ENCODE measurements at regions not wholly inside any gene's neighbourhood (a gene's known extent, or its start where the extent isn't known, plus 50 kb on each side); places are given as distances from the start of the nearest gene placed in this dataset.

DNA sequence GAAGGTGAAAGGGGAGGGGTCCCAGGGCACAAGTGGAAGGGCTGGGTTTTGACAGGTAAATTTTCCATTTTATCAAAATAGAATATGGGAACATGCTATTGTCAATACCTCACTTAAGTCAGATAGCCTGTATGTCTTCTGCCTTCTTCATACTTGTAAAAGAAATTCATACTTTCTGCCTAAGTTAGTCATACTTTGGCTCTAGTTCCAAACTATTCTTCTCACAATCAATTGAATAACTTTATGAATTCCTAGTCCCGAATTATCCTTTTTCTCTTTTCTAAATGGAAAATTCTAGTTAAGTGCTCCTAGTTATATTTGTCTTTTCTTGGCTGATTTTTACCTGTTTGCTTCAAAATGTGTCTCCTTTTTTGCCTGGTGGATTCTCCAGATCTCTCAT is 271.4 kb downstream of the CSNK1G3 start:
- Histone ChIP-seq H3K9me3 (peaks cover 0 to 1% (median 0%) of the 10 kb centered on the region in 12 donors), H3K27ac (no peak overlapping the region), H3K27me3 (no peaks in the 10 kb centered on the region), H3K4me1 (peaks cover 0 to 13% (median 0%) of the 10 kb centered on the region in 12 donors), H3K4me3 (no peak overlapping the region), H3K36me3 (no peaks in the 10 kb centered on the region)
- intact Hi-C loops (cut with DNase I), result no loop called here
- 74 to 86% (median 81%) methylated on average over 1 of the region's 1 CpG for WGBS, 4 donors
- DNase-seq (no peak), ATAC-seq (no peak)
- TF ChIP-seq, protein P1, sequence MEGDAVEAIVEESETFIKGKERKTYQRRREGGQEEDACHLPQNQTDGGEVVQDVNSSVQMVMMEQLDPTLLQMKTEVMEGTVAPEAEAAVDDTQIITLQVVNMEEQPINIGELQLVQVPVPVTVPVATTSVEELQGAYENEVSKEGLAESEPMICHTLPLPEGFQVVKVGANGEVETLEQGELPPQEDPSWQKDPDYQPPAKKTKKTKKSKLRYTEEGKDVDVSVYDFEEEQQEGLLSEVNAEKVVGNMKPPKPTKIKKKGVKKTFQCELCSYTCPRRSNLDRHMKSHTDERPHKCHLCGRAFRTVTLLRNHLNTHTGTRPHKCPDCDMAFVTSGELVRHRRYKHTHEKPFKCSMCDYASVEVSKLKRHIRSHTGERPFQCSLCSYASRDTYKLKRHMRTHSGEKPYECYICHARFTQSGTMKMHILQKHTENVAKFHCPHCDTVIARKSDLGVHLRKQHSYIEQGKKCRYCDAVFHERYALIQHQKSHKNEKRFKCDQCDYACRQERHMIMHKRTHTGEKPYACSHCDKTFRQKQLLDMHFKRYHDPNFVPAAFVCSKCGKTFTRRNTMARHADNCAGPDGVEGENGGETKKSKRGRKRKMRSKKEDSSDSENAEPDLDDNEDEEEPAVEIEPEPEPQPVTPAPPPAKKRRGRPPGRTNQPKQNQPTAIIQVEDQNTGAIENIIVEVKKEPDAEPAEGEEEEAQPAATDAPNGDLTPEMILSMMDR (IDR thresholded peaks at IDR 0.05), result no peak
- TF ChIP-seq POLR2A (IDR thresholded peaks at IDR 0.05), result no peak

DNA sequence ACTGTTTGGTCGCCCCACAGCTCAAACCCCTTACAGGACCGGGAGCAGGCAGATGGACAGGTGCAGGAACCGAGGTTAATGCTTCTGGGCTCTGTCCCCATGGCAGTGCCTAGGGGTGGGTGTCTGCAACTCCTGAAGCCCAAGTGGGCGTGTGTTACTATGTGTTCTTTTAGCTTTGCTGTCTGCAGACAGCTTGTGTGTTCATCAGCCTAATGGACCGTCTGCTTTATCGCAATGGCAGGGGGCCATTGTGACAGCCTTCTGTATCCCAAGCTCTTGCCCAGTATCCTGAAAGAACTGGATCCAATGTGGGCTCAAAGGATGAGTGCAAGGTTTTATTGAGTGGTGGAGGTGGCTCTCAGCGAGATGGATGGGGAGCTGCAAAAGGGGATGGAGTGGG is 266.7 kb downstream of the CSNK1G3 start:
- no peaks in the 10 kb centered on the region for H3K36me3 ChIP-seq
- ATAC-seq (no peak), DNase-seq (no peak)
- no peak overlapping the region for H3K27ac ChIP-seq
- H3K4me1 ChIP-seq, result no peaks in the 10 kb centered on the region
- H3K27me3 ChIP-seq, result no peaks in the 10 kb centered on the region
- TF ChIP-seq, protein P1 (IDR thresholded peaks at IDR 0.05), result no peak
- TF ChIP-seq POLR2A (IDR thresholded peaks at IDR 0.05), result no peak
- intact Hi-C loops (cut with DNase I), result no loop called here
- no peaks in the 10 kb centered on the region for H3K9me3 ChIP-seq
- WGBS, 4 donors, result 91 to 99% (median 96%) methylated on average over 6 to 7 of the region's 7 CpGs
- H3K4me3 ChIP-seq, result no peak overlapping the region

DNA sequence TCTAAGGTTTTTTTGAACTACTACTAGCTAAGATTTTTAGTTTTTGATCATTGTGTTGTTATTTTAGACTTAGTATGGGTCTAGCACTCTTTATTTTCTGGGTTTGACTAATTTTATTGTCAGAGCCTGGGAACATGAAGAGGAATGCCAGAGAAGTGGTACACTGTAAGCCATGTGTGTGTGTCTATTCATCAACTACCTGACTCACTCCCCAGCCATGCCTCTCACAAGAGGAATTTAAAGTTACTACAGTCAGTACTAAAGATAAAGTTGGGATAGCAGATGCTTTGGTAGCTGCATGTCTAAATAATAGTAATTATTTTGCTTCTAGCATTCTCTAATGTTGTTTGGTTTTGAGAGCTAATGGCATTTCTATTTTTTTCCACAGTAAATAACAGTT is 264.8 kb downstream of the CSNK1G3 start:
- ATAC-seq (no peak), DNase-seq (no peak)

DNA sequence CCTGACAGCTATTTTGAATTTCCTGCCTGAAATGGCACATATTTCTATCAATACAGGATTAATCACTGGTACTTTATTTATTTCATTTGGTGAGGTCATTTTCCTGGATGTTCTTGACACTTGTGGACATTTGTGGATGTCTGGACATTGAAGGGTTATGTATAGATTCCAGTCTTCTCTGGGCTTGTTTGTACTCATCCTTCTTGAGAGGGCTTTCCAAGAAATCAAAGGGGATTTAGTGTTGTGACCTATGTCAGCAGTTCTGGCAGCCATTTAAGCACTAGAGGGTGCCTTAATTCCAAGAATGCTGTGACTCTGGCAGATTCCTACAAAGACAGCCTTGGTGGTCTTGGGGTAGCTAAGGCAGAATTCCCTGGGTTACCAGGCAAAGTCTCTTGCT is 259.7 kb downstream of the CSNK1G3 start:
- H3K4me3 ChIP-seq, result no peak overlapping the region
- peaks cover 0 to 38% (median 12%) of the 10 kb centered on the region in 12 donors for H3K9me3 ChIP-seq
- no peak overlapping the region for H3K27ac ChIP-seq
- H3K36me3 ChIP-seq, result no peaks in the 10 kb centered on the region
- intact Hi-C loops (cut with DNase I), result no loop called here
- no peak for TF ChIP-seq POLR2A (IDR thresholded peaks at IDR 0.05)
- TF ChIP-seq, protein P1 (IDR thresholded peaks at IDR 0.05), result no peak
- no peaks in the 10 kb centered on the region for H3K4me1 ChIP-seq
- no peak for DNase-seq
- no peak for ATAC-seq
- no peaks in the 10 kb centered on the region for H3K27me3 ChIP-seq

More for the DNA sequence above, 264.8 kb downstream of the CSNK1G3 start:
- Histone ChIP-seq H3K9me3 (peaks cover 0 to 13% (median 1%) of the 10 kb centered on the region in 12 donors), H3K27ac (no peak overlapping the region), H3K36me3 (no peaks in the 10 kb centered on the region), H3K27me3 (no peaks in the 10 kb centered on the region), H3K4me1 (no peaks in the 10 kb centered on the region), H3K4me3 (no peak overlapping the region)
- TF ChIP-seq, protein P1 (IDR thresholded peaks at IDR 0.05), result no peak
- no peak for TF ChIP-seq POLR2A (IDR thresholded peaks at IDR 0.05)
- intact Hi-C loops (cut with DNase I), result no loop called here
